HFFc6 (cell line): ENCODE measurements at regions not wholly inside any gene's neighbourhood (a gene's known extent, or its start where the extent isn't known, plus 50 kb on each side); places are given as distances from the start of the nearest gene placed in this dataset.
"Not testable (repeated sequence)": the region's sequence is repeated elsewhere in the genome, so short reads cannot be mapped to it uniquely, and the experiment has no call there.

Experiments used
- DNase-seq: peaks from one replicate; pipeline ENCODE4 v3.0.0-alpha.2; 2018
- H3K27ac Mint-ChIP-seq: 2 replicates; pipeline ENCODE4 v1.8.0; 2020; ENCODE audit warnings: mild to moderate bottlenecking, mixed read lengths
- H3K27me3 Mint-ChIP-seq: 2 replicates; pipeline ENCODE4 v1.8.0; 2021; ENCODE audit warnings: mild to moderate bottlenecking, moderate library complexity, mixed read lengths; ENCODE audit not compliant: insufficient read depth
- H3K36me3 Mint-ChIP-seq: 2 replicates; pipeline ENCODE4 v1.8.0; 2021; ENCODE audit warnings: low read depth, mixed read lengths
- H3K4me1 Mint-ChIP-seq: 2 replicates; pipeline ENCODE4 v1.8.0; 2020; ENCODE audit warnings: low read depth, mixed read lengths
- H3K4me3 Mint-ChIP-seq: 2 replicates; pipeline ENCODE4 v1.8.0; 2020; ENCODE audit warnings: mild to moderate bottlenecking, moderate library complexity, mixed read lengths
- H3K9me3 Mint-ChIP-seq: 2 replicates; pipeline ENCODE4 v1.8.0; 2020; ENCODE audit warnings: mild to moderate bottlenecking, mixed read lengths
- CTCF ChIP-seq: fragments of 200-600 bp; sonication (generic); IDR thresholded peaks from 2 replicates; pipeline ENCODE4 v1.5.0; 2021; ENCODE audit warnings: antibody characterized with exemption, mild to moderate bottlenecking

- not testable (repeated sequence) for H3K27ac Mint-ChIP-seq, H3K27me3 Mint-ChIP-seq, H3K9me3 Mint-ChIP-seq, DNase-seq, H3K4me3 Mint-ChIP-seq, H3K4me1 Mint-ChIP-seq, H3K36me3 Mint-ChIP-seq
Observed at GRCh38 chrX:23458957-23459356, 124.3 kb downstream of the PTCHD1 start.

GRCh38 chrX:23465105-23465791 lies 130.6 kb downstream of the PTCHD1 start:
- no peak overlapping the region for H3K4me3 Mint-ChIP-seq
- H3K27ac Mint-ChIP-seq: no peak overlapping the region
- H3K36me3 Mint-ChIP-seq: no peaks in the 10 kb centered on the region
- no peak for TF ChIP-seq CTCF
- H3K4me1 Mint-ChIP-seq: no peaks in the 10 kb centered on the region
- DNase-seq: no peak
- no peaks in the 10 kb centered on the region for H3K27me3 Mint-ChIP-seq
- H3K9me3 Mint-ChIP-seq: peaks cover 7% of the 10 kb centered on the region

- H3K4me3 Mint-ChIP-seq: no peak overlapping the region
- no peak overlapping the region for H3K27ac Mint-ChIP-seq
- peaks cover 2% of the 10 kb centered on the region; the same call in 1 of the 2 replicates for H3K27me3 Mint-ChIP-seq
- no peak for DNase-seq
- H3K4me1 Mint-ChIP-seq: no peaks in the 10 kb centered on the region
- H3K36me3 Mint-ChIP-seq: no peaks in the 10 kb centered on the region
- H3K9me3 Mint-ChIP-seq: peaks cover 7% of the 10 kb centered on the region
- no peak for TF ChIP-seq CTCF
Observed at GRCh38 chrX:23465985-23466384, 131.3 kb downstream of the PTCHD1 start.

- Mint-ChIP-seq H3K27ac (no peak overlapping the region), H3K4me3 (no peak overlapping the region), H3K27me3 (peaks cover 3% of the 10 kb centered on the region; the same call in 1 of the 2 replicates), H3K9me3 (peaks cover 14% of the 10 kb centered on the region), H3K36me3 (no peaks in the 10 kb centered on the region), H3K4me1 (peaks cover 25% of the 10 kb centered on the region)
- no peak for TF ChIP-seq CTCF
- peak; percentile 26 for DNase-seq
Observed at GRCh38 chrX:23478056-23478455, 143.4 kb downstream of the PTCHD1 start.

GRCh38 chrX:23478561-23478960 lies 143.9 kb downstream of the PTCHD1 start:
- Mint-ChIP-seq H3K4me3 (no peak overlapping the region), H3K27ac (no peak overlapping the region), H3K36me3 (no peaks in the 10 kb centered on the region), H3K9me3 (peaks cover 14% of the 10 kb centered on the region), H3K4me1 (peaks cover 25% of the 10 kb centered on the region), H3K27me3 (peaks cover 3% of the 10 kb centered on the region; the same call in 1 of the 2 replicates)
- no peak for TF ChIP-seq CTCF
- no peak for DNase-seq

GRCh38 chrX:23482561-23482960 lies 147.9 kb downstream of the PTCHD1 start:
- no peak overlapping the region for H3K4me3 Mint-ChIP-seq
- H3K4me1 Mint-ChIP-seq: peaks cover 20% of the 10 kb centered on the region
- no peak overlapping the region for H3K27ac Mint-ChIP-seq
- H3K36me3 Mint-ChIP-seq: no peaks in the 10 kb centered on the region
- TF ChIP-seq CTCF: no peak
- H3K9me3 Mint-ChIP-seq: peaks cover 4% of the 10 kb centered on the region; the same call in 1 of the 2 replicates
- DNase-seq: no peak
- peaks cover 2% of the 10 kb centered on the region; the same call in 1 of the 2 replicates for H3K27me3 Mint-ChIP-seq
